ENCODE measurements at regions not wholly inside any gene's neighbourhood (a gene's known extent, or its start where the extent isn't known, plus 50 kb on each side); places are given as distances from the start of the nearest gene placed in this dataset.

DNA sequence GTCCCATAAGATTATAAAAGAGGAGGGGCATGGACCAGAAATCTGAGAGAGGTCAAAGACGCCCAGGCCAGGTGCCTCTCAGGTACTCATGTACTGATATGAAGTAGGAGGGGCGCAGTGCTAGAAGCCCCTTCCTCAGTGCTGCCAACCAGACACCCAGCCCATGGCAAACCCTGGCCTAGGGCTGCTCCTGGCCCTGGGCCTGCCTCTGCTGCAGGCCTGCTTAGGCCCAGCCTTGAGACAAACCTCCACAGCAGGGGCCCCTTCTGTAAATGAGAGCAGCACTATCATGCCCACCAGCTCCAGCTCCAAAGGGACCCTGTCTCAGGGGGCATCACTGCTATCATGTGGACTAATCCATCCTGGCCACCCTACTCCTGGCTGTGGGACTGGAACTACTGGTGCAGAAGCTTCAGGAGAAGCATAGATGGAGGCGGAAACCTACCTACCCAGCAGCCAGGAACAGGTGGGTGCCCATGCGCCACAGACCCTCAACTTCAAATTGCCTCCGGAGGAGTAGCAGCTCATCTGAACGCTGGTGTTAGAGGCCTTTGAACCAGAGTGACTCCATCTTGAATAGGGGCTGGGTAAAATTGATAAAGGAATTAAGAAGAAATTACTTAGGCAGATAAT is 72.4 kb upstream of the LGSN start:
- TF ChIP-seq CTCF (IDR thresholded peaks at IDR 0.05), result no peak
- Histone ChIP-seq H3K9me3 (ENCODE audit: control insufficient read depth, low read length) (no peaks in the 10 kb centered on the region), H3K36me3 (ENCODE audit: control insufficient read depth, insufficient read depth, low read length) (no peaks in the 10 kb centered on the region), H3K27me3 (ENCODE audit: control insufficient read depth, insufficient read depth, low read length) (no peaks in the 10 kb centered on the region), H3K4me1 (no peaks in the 10 kb centered on the region), H3K9ac (no peak overlapping the region), H3K4me3 (ENCODE audit: low read depth, low read length) (no peak overlapping the region), H3K27ac (no peak overlapping the region), H2AFZ (no peak overlapping the region), H3K79me2 (no peaks in the 10 kb centered on the region), H3K4me2 (ENCODE audit: low read length) (no peak overlapping the region)

GRCh38 chr6:63394656-63395308 is 75.0 kb upstream of the LGSN start:
- Histone ChIP-seq H3K4me2 (ENCODE audit: low read length) (no peak overlapping the region), H3K79me2 (no peaks in the 10 kb centered on the region), H3K4me1 (no peaks in the 10 kb centered on the region), H3K27ac (no peak overlapping the region), H3K27me3 (ENCODE audit: control insufficient read depth, insufficient read depth, low read length) (no peaks in the 10 kb centered on the region), H2AFZ (no peak overlapping the region), H3K9me3 (ENCODE audit: control insufficient read depth, low read length) (no peaks in the 10 kb centered on the region), H3K9ac (no peak overlapping the region), H3K4me3 (ENCODE audit: low read depth, low read length) (no peak overlapping the region), H3K36me3 (ENCODE audit: control insufficient read depth, insufficient read depth, low read length) (no peaks in the 10 kb centered on the region)
- TF ChIP-seq CTCF (IDR thresholded peaks at IDR 0.05), result no peak

DNA sequence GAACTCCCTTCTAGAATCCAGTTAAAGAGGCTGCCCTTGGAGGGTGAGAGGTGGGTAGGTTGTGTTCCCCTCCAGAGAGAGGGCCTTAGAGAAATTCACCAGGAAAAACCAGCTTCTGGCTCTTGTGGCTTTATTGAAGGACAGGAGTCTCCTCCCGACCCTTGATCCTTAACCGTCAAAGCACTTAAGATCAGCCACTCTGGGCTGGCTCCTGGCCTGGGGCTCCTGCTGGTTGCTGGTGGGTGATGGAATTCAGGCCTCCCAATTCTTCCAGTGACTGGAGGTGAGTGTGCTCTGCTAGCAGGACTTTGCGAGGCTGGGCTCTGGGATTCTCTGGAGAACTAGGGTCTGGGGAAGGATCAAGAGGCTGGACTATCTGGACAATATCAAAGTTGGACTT is 75.6 kb upstream of the LGSN start:
- Histone ChIP-seq H3K36me3 (ENCODE audit: control insufficient read depth, insufficient read depth, low read length) (no peaks in the 10 kb centered on the region), H3K9me3 (ENCODE audit: control insufficient read depth, low read length) (no peaks in the 10 kb centered on the region), H3K9ac (no peak overlapping the region), H3K27me3 (ENCODE audit: control insufficient read depth, insufficient read depth, low read length) (no peaks in the 10 kb centered on the region), H3K79me2 (no peaks in the 10 kb centered on the region), H3K4me1 (no peaks in the 10 kb centered on the region), H3K27ac (no peak overlapping the region), H2AFZ (no peak overlapping the region), H3K4me2 (ENCODE audit: low read length) (no peak overlapping the region), H3K4me3 (ENCODE audit: low read depth, low read length) (no peak overlapping the region)
- TF ChIP-seq CTCF (IDR thresholded peaks at IDR 0.05), result no peak

GRCh38 chr6:63403725-63404124 is 83.9 kb upstream of the LGSN start:
- no peak overlapping the region for H3K4me3 ChIP-seq (ENCODE audit: low read depth, low read length)
- H3K9ac ChIP-seq, result no peak overlapping the region
- H3K9me3 ChIP-seq (ENCODE audit: control insufficient read depth, low read length), result no peaks in the 10 kb centered on the region
- no peaks in the 10 kb centered on the region for H3K36me3 ChIP-seq (ENCODE audit: control insufficient read depth, insufficient read depth, low read length)
- no peaks in the 10 kb centered on the region for H3K79me2 ChIP-seq
- TF ChIP-seq CTCF (IDR thresholded peaks at IDR 0.05), result no peak
- no peaks in the 10 kb centered on the region for H3K4me1 ChIP-seq
- no peak overlapping the region for H3K27ac ChIP-seq
- H3K4me2 ChIP-seq (ENCODE audit: low read length), result no peak overlapping the region
- no peaks in the 10 kb centered on the region for H3K27me3 ChIP-seq (ENCODE audit: control insufficient read depth, insufficient read depth, low read length)
- H2AFZ ChIP-seq, result no peak overlapping the region

Data from parathyroid adenoma (tissue), 2 donors.